GM12878 (cell line): ENCODE measurements at regions not wholly inside any gene's neighbourhood (a gene's known extent, or its start where the extent isn't known, plus 50 kb on each side); places are given as distances from the start of the nearest gene placed in this dataset.

ENCODE experiments used
- FOS ChIP-seq: IDR thresholded peaks from 3 replicates; pipeline ENCODE4 v1.6.1; 2011; ENCODE audit warnings: borderline replicate concordance; ENCODE audit not compliant: insufficient read length; ENCODE audit errors: extremely low read depth
- TF ChIP-seq, protein P1 (sequence below), 3 experiments: IDR thresholded peaks in 2 of 3; conservative IDR thresholded peaks in 1 of 3; 2 replicates each; pipeline ENCODE4 v1.5.1; 2011; ENCODE audit warnings: low read depth in 3 of 3, low read length in 3 of 3, mild to moderate bottlenecking in 3 of 3, control low read depth in 2 of 3, moderate library complexity in 2 of 3, inconsistent platforms in 1 of 3, mixed read lengths in 1 of 3; ENCODE audit not compliant: control insufficient read depth in 2 of 3, insufficient read depth in 1 of 3; ENCODE audit errors: extremely low read depth in 1 of 3

DNA sequence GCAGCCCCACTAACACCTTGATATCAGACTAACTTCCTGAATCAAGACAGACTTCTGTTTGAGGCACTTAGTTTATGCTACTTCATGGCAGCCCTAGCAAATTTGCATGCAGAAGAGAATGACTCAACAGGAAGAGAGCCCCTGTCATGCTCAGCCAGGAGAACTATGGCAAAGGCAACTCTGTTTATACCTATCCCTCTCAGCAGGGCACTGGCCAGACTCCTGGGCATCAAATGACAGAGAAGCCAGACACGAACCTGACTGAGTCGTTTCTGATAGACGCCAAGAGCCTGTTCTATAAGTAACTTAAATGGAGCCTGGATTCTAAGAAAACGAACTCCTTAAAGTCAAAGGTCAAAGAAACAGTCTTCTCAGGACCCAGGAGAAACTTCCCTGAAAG is 50.9 kb upstream of the UNC5B start:
- TF ChIP-seq, protein P1, sequence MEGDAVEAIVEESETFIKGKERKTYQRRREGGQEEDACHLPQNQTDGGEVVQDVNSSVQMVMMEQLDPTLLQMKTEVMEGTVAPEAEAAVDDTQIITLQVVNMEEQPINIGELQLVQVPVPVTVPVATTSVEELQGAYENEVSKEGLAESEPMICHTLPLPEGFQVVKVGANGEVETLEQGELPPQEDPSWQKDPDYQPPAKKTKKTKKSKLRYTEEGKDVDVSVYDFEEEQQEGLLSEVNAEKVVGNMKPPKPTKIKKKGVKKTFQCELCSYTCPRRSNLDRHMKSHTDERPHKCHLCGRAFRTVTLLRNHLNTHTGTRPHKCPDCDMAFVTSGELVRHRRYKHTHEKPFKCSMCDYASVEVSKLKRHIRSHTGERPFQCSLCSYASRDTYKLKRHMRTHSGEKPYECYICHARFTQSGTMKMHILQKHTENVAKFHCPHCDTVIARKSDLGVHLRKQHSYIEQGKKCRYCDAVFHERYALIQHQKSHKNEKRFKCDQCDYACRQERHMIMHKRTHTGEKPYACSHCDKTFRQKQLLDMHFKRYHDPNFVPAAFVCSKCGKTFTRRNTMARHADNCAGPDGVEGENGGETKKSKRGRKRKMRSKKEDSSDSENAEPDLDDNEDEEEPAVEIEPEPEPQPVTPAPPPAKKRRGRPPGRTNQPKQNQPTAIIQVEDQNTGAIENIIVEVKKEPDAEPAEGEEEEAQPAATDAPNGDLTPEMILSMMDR (IDR thresholded peaks at IDR 0.05 in 2 of 3, conservative IDR thresholded peaks at IDR 0.05 in 1 of 3; ENCODE audit: control insufficient read depth in 2 of 3, extremely low read depth in 1 of 3, insufficient read depth in 1 of 3, low read depth in 3 of 3, low read length in 3 of 3), result no peak
- TF ChIP-seq FOS, result no peak
